ENCODE measurements at regions not wholly inside any gene's neighbourhood (a gene's known extent, or its start where the extent isn't known, plus 50 kb on each side); places are given as distances from the start of the nearest gene placed in this dataset.
A peak's percentile ranks its signal among the peaks of the same experiment; 100 is the strongest.

GRCh38 chr17:34756637-34757021 is 177.2 kb downstream of the TMEM132E start:
- no peak overlapping the region for H2AFZ ChIP-seq (ENCODE audit: low read length)
- peak; percentile 36 for DNase-seq
- no peak overlapping the region for H3K18ac ChIP-seq (ENCODE audit: insufficient read length, low read depth, low read length)
- H2BK5ac ChIP-seq (ENCODE audit: insufficient read length, low read length): no peak overlapping the region
- no peak overlapping the region for H2BK12ac ChIP-seq (ENCODE audit: insufficient read length, low read depth, low read length)
- Mint-ChIP-seq H3K27ac (no peak overlapping the region), H3K9me3 (no peaks in the 10 kb centered on the region), H3K4me1 (peaks cover 13 to 31% of the 10 kb centered on the region in 2 experiments), H3K36me3 (ENCODE audit: insufficient read depth in 1 of 3, low read depth in 3 of 3) (no peaks in the 10 kb centered on the region), H3K27me3 (ENCODE audit: low read depth) (peaks cover 9% of the 10 kb centered on the region), H3K4me3 (no peak overlapping the region)
- no peak overlapping the region for H4K5ac ChIP-seq (ENCODE audit: insufficient read length, low read depth, low read length)
- no peak overlapping the region for H3K4ac ChIP-seq (ENCODE audit: low read depth, low read length)
- no peaks in the 10 kb centered on the region for H3K79me1 ChIP-seq (ENCODE audit: insufficient read depth, low read depth, low read length, poor library complexity, severe bottlenecking)
- H2AK5ac ChIP-seq (ENCODE audit: insufficient read length, low read length): no peak overlapping the region
- H2BK20ac ChIP-seq (ENCODE audit: low read depth, low read length, poor library complexity, severe bottlenecking): no peak overlapping the region
- H3K79me2 ChIP-seq (ENCODE audit: insufficient read depth, low read length): no peaks in the 10 kb centered on the region
- WGBS (ENCODE audit: extremely low coverage, insufficient read length, low lambda C conversion rate): no CpG with 5 or more reads among the region's 6 CpGs
- H3K9ac ChIP-seq (ENCODE audit: extremely low read depth, insufficient read length, low read length): no peak overlapping the region
- H3K9me3 ChIP-seq (ENCODE audit: control insufficient read depth, low read depth, low read length): no peaks in the 10 kb centered on the region
- H4K20me1 ChIP-seq (ENCODE audit: control insufficient read depth, insufficient read depth, insufficient read length): no peaks in the 10 kb centered on the region
- H3K56ac ChIP-seq (ENCODE audit: insufficient read length, low read depth, low read length): no peak overlapping the region
- H3K4me1 ChIP-seq (ENCODE audit: insufficient read depth, low read length): no peaks in the 10 kb centered on the region
- no peaks in the 10 kb centered on the region for H3K27me3 ChIP-seq (ENCODE audit: insufficient read depth, low read length)
- no peak overlapping the region for H3K27ac ChIP-seq (ENCODE audit: insufficient read length, low read depth, low read length)
- no peak overlapping the region for H2BK120ac ChIP-seq (ENCODE audit: low read depth, low read length, poor library complexity, severe bottlenecking)
- H4K91ac ChIP-seq (ENCODE audit: insufficient read length, low read depth, low read length): no peak overlapping the region
- H3K4me2 ChIP-seq (ENCODE audit: insufficient read depth, insufficient read length, low read length): no peak overlapping the region
- H3K23me2 ChIP-seq (ENCODE audit: insufficient read length, low read depth, low read length, poor library complexity, severe bottlenecking): no peaks in the 10 kb centered on the region
- no peak overlapping the region for H3T11ph ChIP-seq (ENCODE audit: low read length)
- H4K8ac ChIP-seq (replicated peaks; ENCODE audit: insufficient read length, low read depth, low read length): no peak overlapping the region
- no peak overlapping the region for H3K14ac ChIP-seq (ENCODE audit: insufficient read depth, low read length)
- no peak for TF ChIP-seq CTCF (conservative IDR thresholded peaks at IDR 0.05)
- no peak overlapping the region for H3K23ac ChIP-seq (ENCODE audit: insufficient read length, low read depth, low read length)
- no peak overlapping the region for H2BK15ac ChIP-seq (ENCODE audit: low read depth, low read length)

Measured in H9 (cell line).